Tibial artery (tissue), 4 donors: ENCODE measurements at regions not wholly inside any gene's neighbourhood (a gene's known extent, or its start where the extent isn't known, plus 50 kb on each side); places are given as distances from the start of the nearest gene placed in this dataset.

Experiments used
- DNase-seq, 2 donors: peaks; one replicate each; pipeline ENCODE4 v3.0.0-alpha.2; 2019
- H3K27ac ChIP-seq, 2 donors: fragments of 200-600 bp; sonication (generic) in 1 of 2; 1 replicate in 1 of 2; 2 replicates in 1 of 2; pipeline ENCODE4 v1.5.1; 2018 to 2019; ENCODE audit warnings: mild to moderate bottlenecking in 1 of 2
- H3K27me3 ChIP-seq, 2 donors: fragments of 200-600 bp; sonication (generic) in 1 of 2; one replicate each; pipeline versions ENCODE4 v1.5.1 to v1.6.0; 2016 to 2019
- H3K36me3 ChIP-seq, 3 donors: fragments of 200-600 bp; sonication (generic) in 2 of 3; one replicate each; pipeline ENCODE4 v1.5.1; 2016 to 2019; ENCODE audit warnings: mild to moderate bottlenecking in 2 of 3
- H3K4me1 ChIP-seq, 4 donors: fragments of 200-600 bp; sonication (generic) in 2 of 4; 1 replicate in 3 of 4; 2 replicates in 1 of 4; pipeline ENCODE4 v1.5.1; 2016 to 2019
- H3K4me3 ChIP-seq, 2 donors: fragments of 200-600 bp; sonication (generic) in 1 of 2; 1 replicate in 1 of 2; 2 replicates in 1 of 2; pipeline ENCODE4 v1.5.1; 2018 to 2019; ENCODE audit warnings: mild to moderate bottlenecking in 2 of 2
- H3K9me3 ChIP-seq, 3 donors: fragments of 200-600 bp; sonication (generic) in 1 of 3; one replicate each; pipeline ENCODE4 v1.5.1; 2016 to 2019
- intact Hi-C: fragments of 100-400 bp; cut with DNase I; formaldehyde crosslinking; loops from one replicate; pipeline ENCODE4 v1.15.0; 2023; ENCODE audit warnings: low total_unique reads
- TF ChIP-seq, protein P1 (sequence below), 2 experiments: fragments of 200-600 bp in 1 of 2; fragments of 450-650 bp in 1 of 2; IDR thresholded peaks; one replicate each; pipeline ENCODE4 v1.5.1; 2017 to 2019; ENCODE audit warnings: antibody characterized with exemption in 2 of 2, mild to moderate bottlenecking in 1 of 2, moderate library complexity in 1 of 2

DNA sequence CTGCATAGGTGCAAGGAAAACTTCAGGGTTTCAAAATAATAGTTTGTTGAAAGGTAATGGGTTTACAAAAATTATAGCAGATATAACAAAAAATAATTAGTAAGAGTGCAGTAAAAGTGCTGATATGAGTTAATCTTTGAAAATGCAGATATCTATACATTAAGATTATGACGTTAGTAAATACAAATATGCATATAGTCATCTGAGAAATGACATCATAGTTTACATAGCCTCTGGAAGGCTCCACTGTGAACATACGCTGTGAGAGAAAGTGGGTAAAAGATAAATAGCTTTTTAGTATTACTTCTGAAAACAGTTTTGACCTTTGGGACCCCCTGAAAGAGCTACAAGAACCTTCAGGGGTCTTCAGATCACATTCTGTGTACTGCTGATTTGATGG lies 356.2 kb upstream of the SNX7 start:
- Histone ChIP-seq H3K9me3 (no peaks in the 10 kb centered on the region), H3K27ac (no peak overlapping the region), H3K27me3 (no peaks in the 10 kb centered on the region), H3K4me3 (no peak overlapping the region), H3K36me3 (no peaks in the 10 kb centered on the region), H3K4me1 (no peaks in the 10 kb centered on the region)
- TF ChIP-seq, protein P1, sequence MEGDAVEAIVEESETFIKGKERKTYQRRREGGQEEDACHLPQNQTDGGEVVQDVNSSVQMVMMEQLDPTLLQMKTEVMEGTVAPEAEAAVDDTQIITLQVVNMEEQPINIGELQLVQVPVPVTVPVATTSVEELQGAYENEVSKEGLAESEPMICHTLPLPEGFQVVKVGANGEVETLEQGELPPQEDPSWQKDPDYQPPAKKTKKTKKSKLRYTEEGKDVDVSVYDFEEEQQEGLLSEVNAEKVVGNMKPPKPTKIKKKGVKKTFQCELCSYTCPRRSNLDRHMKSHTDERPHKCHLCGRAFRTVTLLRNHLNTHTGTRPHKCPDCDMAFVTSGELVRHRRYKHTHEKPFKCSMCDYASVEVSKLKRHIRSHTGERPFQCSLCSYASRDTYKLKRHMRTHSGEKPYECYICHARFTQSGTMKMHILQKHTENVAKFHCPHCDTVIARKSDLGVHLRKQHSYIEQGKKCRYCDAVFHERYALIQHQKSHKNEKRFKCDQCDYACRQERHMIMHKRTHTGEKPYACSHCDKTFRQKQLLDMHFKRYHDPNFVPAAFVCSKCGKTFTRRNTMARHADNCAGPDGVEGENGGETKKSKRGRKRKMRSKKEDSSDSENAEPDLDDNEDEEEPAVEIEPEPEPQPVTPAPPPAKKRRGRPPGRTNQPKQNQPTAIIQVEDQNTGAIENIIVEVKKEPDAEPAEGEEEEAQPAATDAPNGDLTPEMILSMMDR (IDR thresholded peaks at IDR 0.05) = no peak
- intact Hi-C loops = no loop called here
- no peak for DNase-seq

DNA sequence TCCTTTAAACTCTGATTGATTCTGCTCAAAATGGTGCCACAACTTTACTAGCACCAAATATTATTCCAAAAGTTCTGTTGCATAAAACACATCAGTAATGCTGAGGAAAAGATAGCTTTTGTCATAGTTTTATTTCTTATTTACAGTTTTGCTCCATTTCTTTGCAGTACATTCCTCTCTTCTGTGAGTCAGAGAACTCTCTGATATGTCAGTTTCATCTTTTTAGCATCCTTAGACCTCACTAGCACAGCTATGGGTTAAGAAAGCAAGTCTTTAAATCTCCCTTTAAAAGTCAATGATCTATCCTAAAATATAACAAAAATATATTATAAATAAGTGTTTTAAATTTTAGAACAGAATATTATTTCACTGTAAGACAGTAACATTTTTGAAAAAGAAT lies 356.6 kb upstream of the SNX7 start:
- Histone ChIP-seq H3K9me3 (no peaks in the 10 kb centered on the region), H3K4me1 (no peaks in the 10 kb centered on the region), H3K4me3 (no peak overlapping the region), H3K27me3 (no peaks in the 10 kb centered on the region), H3K36me3 (no peaks in the 10 kb centered on the region), H3K27ac (no peak overlapping the region)
- TF ChIP-seq, protein P1 (IDR thresholded peaks at IDR 0.05) = no peak
- DNase-seq = no peak
- intact Hi-C loops = no loop called here

DNA sequence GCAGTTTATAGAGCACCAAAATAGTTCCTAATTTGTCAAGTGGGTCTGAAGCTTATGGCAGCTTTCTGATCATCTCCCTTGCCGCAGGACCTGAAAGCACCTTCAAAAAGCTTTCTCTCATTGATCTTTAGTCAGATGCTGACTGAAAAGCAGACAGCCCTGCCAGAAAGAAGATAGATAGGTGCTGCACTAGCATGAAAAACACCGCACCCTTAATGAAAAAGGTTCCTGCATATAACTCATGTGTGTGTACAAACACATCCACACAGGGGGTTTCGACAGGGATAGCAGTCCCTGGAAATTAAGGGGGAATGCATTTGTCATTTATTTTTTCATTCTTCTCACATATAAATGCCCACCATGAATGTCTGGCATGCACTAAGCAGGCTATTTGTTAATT lies 361.7 kb upstream of the SNX7 start:
- no peaks in the 10 kb centered on the region for H3K36me3 ChIP-seq
- no peak overlapping the region for H3K4me3 ChIP-seq
- no peaks in the 10 kb centered on the region for H3K9me3 ChIP-seq
- no peaks in the 10 kb centered on the region for H3K27me3 ChIP-seq
- no peak overlapping the region for H3K27ac ChIP-seq
- intact Hi-C loops = no loop called here
- TF ChIP-seq, protein P1 (IDR thresholded peaks at IDR 0.05) = no peak
- no peaks in the 10 kb centered on the region for H3K4me1 ChIP-seq
- no peak for DNase-seq

DNA sequence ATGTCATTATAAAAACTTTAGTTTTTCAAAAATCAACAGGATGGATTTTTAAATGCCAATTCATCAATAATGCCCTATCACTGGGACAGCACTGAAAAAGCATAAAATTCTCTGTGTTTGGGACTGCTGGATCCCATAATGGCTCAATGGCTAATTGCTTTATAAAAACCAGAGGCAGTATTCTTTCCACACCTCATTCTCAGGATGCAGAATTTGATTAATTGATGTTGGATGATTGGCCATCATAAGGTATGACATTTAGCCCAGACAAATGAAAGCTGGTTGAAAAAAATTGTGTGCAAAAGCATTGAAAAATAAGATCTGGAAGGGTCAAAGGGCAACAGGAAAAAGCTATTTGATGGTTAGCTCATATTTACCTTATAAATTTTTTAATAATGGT lies 362.2 kb upstream of the SNX7 start:
- H3K36me3 ChIP-seq = no peaks in the 10 kb centered on the region
- no peak overlapping the region for H3K27ac ChIP-seq
- intact Hi-C loops = no loop called here
- no peak overlapping the region for H3K4me3 ChIP-seq
- no peaks in the 10 kb centered on the region for H3K9me3 ChIP-seq
- no peaks in the 10 kb centered on the region for H3K4me1 ChIP-seq
- TF ChIP-seq, protein P1 (IDR thresholded peaks at IDR 0.05) = no peak
- DNase-seq = no peak
- H3K27me3 ChIP-seq = no peaks in the 10 kb centered on the region

DNA sequence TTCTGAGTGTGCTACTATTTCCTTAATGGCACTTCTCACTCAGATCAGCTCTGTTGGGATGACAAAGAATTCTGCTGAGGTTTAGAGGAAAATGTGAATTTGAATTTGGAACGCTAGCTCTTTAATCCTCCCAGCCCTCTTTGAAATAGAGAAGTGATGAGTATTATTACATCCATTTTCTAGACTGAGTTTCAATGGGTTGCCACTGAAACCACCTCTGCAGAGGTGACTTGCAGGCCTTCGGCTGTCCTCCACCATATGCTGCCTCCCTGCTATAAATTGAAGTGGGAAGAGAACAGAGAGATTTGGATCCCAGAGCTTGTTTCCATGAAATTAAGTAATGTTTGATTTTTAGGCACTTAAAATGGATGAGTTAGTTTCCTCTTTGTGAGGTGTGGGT lies 363.2 kb upstream of the SNX7 start:
- H3K27ac ChIP-seq = no peak overlapping the region
- intact Hi-C loops = no loop called here
- H3K36me3 ChIP-seq = no peaks in the 10 kb centered on the region
- H3K27me3 ChIP-seq = no peaks in the 10 kb centered on the region
- H3K9me3 ChIP-seq = no peaks in the 10 kb centered on the region
- H3K4me1 ChIP-seq = no peaks in the 10 kb centered on the region
- TF ChIP-seq, protein P1 (IDR thresholded peaks at IDR 0.05) = no peak
- no peak overlapping the region for H3K4me3 ChIP-seq
- no peak for DNase-seq

DNA sequence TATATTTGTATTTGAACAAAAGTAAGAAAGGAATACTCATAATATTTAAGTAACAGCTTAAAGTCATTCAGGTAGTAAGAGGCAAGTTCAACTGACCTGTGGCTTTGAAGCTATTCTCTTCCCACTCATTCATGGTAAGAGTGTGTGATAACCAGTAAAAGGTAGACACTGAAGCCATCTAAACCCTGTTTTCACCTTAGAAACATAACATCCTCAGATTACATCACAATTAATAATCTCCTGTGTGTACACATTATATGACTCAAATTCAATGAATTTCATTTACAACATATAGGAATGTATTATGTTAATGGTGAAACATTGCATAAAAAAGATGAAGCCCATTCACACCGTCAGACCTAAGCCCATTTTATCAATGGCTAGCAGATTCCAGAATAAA lies 364.8 kb upstream of the SNX7 start:
- Histone ChIP-seq H3K4me1 (no peaks in the 10 kb centered on the region), H3K4me3 (no peak overlapping the region), H3K27me3 (no peaks in the 10 kb centered on the region), H3K9me3 (no peaks in the 10 kb centered on the region), H3K27ac (no peak overlapping the region), H3K36me3 (no peaks in the 10 kb centered on the region)
- TF ChIP-seq, protein P1 (IDR thresholded peaks at IDR 0.05) = no peak
- no peak for DNase-seq
- intact Hi-C loops = no loop called here
